ENCODE measurements at regions not wholly inside any gene's neighbourhood (a gene's known extent, or its start where the extent isn't known, plus 50 kb on each side); places are given as distances from the start of the nearest gene placed in this dataset.

DNA sequence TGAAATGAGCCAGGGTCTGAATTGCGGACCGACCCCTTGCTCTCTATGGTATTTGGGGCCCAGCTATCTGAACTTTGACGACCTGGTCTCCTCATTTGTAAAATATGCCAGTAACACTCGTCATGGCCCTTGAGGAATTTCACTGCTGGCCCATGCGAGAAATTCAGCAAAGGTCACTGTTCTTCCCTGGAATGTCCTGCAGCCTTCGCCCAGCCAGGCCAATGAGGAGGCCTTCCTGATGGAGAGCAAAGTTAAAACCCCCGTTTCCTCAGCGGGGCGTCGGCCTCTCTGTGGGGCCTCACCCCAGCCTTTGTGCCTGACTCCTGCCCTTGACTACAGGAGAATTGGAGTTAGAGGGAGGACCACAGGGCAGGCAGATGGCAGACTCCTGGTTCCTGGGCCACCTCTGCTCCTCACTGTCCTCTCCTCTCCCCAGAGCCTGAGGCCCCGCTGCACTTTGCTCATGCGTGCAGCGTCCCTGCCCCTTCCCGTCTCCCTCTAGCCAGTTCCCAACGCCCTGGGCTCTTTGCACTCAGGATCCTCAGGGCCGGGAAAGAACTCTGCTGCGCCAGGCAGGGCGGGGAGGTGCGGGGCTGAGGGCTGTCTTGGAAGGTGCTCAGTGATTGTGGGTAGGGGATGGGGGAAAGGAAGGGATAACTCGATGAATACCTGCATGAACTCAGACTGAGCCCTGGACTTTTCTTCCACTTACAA is 257.0 kb upstream of the RAB6C start:
- TF ChIP-seq, protein P1, sequence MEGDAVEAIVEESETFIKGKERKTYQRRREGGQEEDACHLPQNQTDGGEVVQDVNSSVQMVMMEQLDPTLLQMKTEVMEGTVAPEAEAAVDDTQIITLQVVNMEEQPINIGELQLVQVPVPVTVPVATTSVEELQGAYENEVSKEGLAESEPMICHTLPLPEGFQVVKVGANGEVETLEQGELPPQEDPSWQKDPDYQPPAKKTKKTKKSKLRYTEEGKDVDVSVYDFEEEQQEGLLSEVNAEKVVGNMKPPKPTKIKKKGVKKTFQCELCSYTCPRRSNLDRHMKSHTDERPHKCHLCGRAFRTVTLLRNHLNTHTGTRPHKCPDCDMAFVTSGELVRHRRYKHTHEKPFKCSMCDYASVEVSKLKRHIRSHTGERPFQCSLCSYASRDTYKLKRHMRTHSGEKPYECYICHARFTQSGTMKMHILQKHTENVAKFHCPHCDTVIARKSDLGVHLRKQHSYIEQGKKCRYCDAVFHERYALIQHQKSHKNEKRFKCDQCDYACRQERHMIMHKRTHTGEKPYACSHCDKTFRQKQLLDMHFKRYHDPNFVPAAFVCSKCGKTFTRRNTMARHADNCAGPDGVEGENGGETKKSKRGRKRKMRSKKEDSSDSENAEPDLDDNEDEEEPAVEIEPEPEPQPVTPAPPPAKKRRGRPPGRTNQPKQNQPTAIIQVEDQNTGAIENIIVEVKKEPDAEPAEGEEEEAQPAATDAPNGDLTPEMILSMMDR (IDR thresholded peaks at IDR 0.05): no peak
- TF ChIP-seq POLR2A (IDR thresholded peaks at IDR 0.05): no peak

All from Peyer's patch (tissue), 4 donors.